Activated T-cell treated with anti-CD3 and anti-CD28 coated beads, Interleukin-2, amount 50 U/mL, for 24 hours (primary cell): ENCODE measurements at regions not wholly inside any gene's neighbourhood (a gene's known extent, or its start where the extent isn't known, plus 50 kb on each side); places are given as distances from the start of the nearest gene placed in this dataset.

Experiments used
- DNase-seq: peaks from one replicate; pipeline ENCODE4 v3.0.0-alpha.2; 2020
- H3K27ac Mint-ChIP-seq: 2 replicates; pipeline ENCODE4 v1.8.0; 2020; ENCODE audit warnings: mild to moderate bottlenecking, mixed read lengths
- H3K27me3 Mint-ChIP-seq: 2 replicates; pipeline ENCODE4 v1.8.0; 2020; ENCODE audit warnings: mixed read lengths
- H3K36me3 Mint-ChIP-seq: 2 replicates; pipeline ENCODE4 v1.8.0; 2020; ENCODE audit warnings: low read depth, mixed read lengths
- H3K4me1 Mint-ChIP-seq: 2 replicates; pipeline ENCODE4 v1.8.0; 2020; ENCODE audit warnings: low read depth, mixed read lengths
- H3K4me3 Mint-ChIP-seq: 2 replicates; pipeline ENCODE4 v1.8.0; 2020; ENCODE audit warnings: mild to moderate bottlenecking, moderate library complexity, mixed read lengths
- H3K9me3 Mint-ChIP-seq: 2 replicates; pipeline ENCODE4 v1.8.0; 2020; ENCODE audit warnings: mixed read lengths

DNA sequence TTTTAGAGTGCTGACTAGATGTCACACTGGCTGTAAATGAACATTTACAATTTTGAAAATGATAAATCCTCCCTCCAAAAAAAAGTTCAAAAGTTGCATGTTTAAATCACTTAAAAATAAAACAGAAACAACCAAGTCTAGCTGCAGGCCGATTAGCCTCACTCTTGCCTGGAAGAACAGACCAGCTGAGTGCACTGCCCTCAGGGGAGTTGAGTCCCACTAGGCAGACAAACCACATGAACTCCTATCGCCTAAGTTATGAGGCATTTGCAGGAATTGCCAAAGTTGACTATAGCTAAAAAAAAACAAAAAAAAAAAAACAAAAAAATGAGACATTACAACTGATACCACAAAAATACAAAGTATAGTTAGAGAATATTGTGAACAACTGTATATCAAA, 510.0 kb downstream of the ANKRD7 start:
- H3K36me3 Mint-ChIP-seq = no peaks in the 10 kb centered on the region
- H3K9me3 Mint-ChIP-seq = peaks cover 7% of the 10 kb centered on the region
- H3K27ac Mint-ChIP-seq = no peak overlapping the region
- no peaks in the 10 kb centered on the region for H3K4me1 Mint-ChIP-seq
- no peaks in the 10 kb centered on the region for H3K27me3 Mint-ChIP-seq
- DNase-seq = no peak
- H3K4me3 Mint-ChIP-seq = no peak overlapping the region

GRCh38 chr7:118735441-118735840, 510.9 kb downstream of the ANKRD7 start:
- no peak for DNase-seq
- Mint-ChIP-seq H3K36me3 (no peaks in the 10 kb centered on the region), H3K9me3 (peaks cover 7% of the 10 kb centered on the region), H3K4me1 (no peaks in the 10 kb centered on the region), H3K4me3 (no peak overlapping the region), H3K27me3 (no peaks in the 10 kb centered on the region), H3K27ac (no peak overlapping the region)

GRCh38 chr7:118737935-118738334, 513.4 kb downstream of the ANKRD7 start:
- no peak overlapping the region for H3K4me3 Mint-ChIP-seq
- H3K36me3 Mint-ChIP-seq = no peaks in the 10 kb centered on the region
- H3K4me1 Mint-ChIP-seq = no peaks in the 10 kb centered on the region
- no peaks in the 10 kb centered on the region for H3K27me3 Mint-ChIP-seq
- no peak for DNase-seq
- H3K27ac Mint-ChIP-seq = no peak overlapping the region
- peaks cover 7% of the 10 kb centered on the region for H3K9me3 Mint-ChIP-seq

DNA sequence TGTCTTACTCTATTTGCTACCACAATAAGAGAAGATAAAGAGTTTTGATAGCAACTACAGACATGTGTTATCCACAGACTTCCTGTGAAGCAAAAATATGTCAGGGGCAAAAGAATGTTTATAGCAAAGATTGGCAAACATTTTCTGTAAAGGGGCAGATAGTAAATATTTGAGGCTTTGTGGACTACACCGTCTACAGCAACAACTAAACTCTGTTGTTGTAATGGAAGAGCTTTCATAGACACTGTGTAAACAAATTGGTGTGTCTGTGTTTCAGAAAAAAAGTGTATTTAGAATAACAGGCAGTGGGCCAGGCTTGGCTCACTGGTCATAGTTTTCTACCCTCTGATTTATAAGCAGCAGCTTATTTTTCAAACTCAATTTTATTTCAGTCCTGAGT, 521.4 kb downstream of the ANKRD7 start:
- DNase-seq = no peak

GRCh38 chr7:118747473-118747872, 523.0 kb downstream of the ANKRD7 start:
- Mint-ChIP-seq H3K27me3 (no peaks in the 10 kb centered on the region), H3K4me1 (no peaks in the 10 kb centered on the region), H3K36me3 (no peaks in the 10 kb centered on the region), H3K4me3 (no peak overlapping the region), H3K9me3 (peaks cover 13% of the 10 kb centered on the region), H3K27ac (no peak overlapping the region)
- DNase-seq = no peak

More for the DNA sequence above, 521.4 kb downstream of the ANKRD7 start:
- Mint-ChIP-seq H3K36me3 (no peaks in the 10 kb centered on the region), H3K4me1 (no peaks in the 10 kb centered on the region), H3K9me3 (peaks cover 13% of the 10 kb centered on the region), H3K4me3 (no peak overlapping the region), H3K27ac (no peak overlapping the region), H3K27me3 (no peaks in the 10 kb centered on the region)

DNA sequence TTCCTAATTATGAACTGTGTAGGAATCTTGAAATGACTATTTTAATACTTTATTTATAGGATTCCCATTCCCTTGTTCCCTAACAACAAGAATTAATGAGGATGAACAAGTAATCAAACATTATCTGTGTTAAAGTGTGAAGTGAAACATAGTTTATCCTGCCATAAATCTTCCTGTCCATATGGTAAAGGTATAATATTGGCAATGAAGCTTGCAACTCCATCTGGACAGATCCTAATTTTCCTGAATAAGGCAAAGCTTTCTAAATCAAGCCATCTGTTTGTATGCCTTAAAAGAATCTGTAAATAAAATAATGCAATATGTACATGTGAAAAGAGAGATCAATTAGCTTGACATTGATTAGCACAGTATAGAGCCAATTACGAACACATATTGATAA, 529.0 kb downstream of the ANKRD7 start:
- H3K4me3 Mint-ChIP-seq = no peak overlapping the region
- no peak for DNase-seq
- no peaks in the 10 kb centered on the region for H3K36me3 Mint-ChIP-seq
- H3K27ac Mint-ChIP-seq = no peak overlapping the region
- no peaks in the 10 kb centered on the region for H3K27me3 Mint-ChIP-seq
- no peaks in the 10 kb centered on the region for H3K4me1 Mint-ChIP-seq
- peaks cover 5% of the 10 kb centered on the region for H3K9me3 Mint-ChIP-seq

DNA sequence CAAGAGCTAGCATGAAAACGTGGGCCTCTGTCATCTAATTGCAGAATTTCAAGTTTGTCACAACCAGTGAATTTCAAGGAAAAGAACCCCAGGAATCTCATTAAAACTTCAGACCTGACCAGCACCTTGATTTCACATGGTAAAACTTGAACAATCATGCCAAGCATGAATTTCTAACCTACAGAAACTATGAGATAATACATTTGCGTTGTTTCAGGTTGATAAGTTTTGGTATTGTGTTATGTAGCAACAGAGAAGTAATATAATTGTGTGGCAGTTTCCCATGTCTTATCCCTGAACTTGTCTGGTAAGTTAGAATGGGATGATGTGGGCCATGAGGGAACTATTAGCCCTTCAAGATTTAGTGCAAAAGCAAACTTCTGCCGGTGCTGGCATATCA, 530.1 kb downstream of the ANKRD7 start:
- peaks cover 5% of the 10 kb centered on the region for H3K9me3 Mint-ChIP-seq
- H3K27me3 Mint-ChIP-seq = no peaks in the 10 kb centered on the region
- no peak overlapping the region for H3K27ac Mint-ChIP-seq
- no peak overlapping the region for H3K4me3 Mint-ChIP-seq
- no peaks in the 10 kb centered on the region for H3K36me3 Mint-ChIP-seq
- no peaks in the 10 kb centered on the region for H3K4me1 Mint-ChIP-seq
- no peak for DNase-seq

- Mint-ChIP-seq H3K27ac (no peak overlapping the region), H3K27me3 (no peaks in the 10 kb centered on the region), H3K9me3 (peaks cover 5% of the 10 kb centered on the region), H3K4me3 (no peak overlapping the region), H3K36me3 (no peaks in the 10 kb centered on the region), H3K4me1 (no peaks in the 10 kb centered on the region)
- no peak for DNase-seq
Observed at GRCh38 chr7:118755067-118755625, 530.6 kb downstream of the ANKRD7 start.

DNA sequence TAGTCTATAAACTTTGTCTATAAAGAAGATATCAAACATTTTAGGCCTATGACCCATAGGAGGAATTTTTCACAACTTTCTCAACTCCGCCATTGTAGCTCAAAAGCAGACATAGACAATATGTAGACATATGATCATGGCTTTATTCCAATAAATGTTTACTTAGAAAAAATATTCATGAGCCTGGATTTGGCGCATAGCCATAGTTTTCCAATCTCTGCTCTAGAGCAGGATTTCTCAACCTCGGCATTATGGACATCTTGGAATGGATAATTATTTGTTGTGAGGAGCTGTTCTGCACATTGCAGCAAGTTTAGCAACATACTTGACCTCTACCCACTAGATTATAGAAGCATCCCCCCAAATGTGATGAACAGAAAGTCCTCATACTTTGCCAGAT, 532.6 kb downstream of the ANKRD7 start:
- Mint-ChIP-seq H3K4me3 (no peak overlapping the region), H3K27ac (no peak overlapping the region), H3K36me3 (no peaks in the 10 kb centered on the region), H3K4me1 (no peaks in the 10 kb centered on the region), H3K27me3 (no peaks in the 10 kb centered on the region), H3K9me3 (peaks cover 6% of the 10 kb centered on the region)
- no peak for DNase-seq

DNA sequence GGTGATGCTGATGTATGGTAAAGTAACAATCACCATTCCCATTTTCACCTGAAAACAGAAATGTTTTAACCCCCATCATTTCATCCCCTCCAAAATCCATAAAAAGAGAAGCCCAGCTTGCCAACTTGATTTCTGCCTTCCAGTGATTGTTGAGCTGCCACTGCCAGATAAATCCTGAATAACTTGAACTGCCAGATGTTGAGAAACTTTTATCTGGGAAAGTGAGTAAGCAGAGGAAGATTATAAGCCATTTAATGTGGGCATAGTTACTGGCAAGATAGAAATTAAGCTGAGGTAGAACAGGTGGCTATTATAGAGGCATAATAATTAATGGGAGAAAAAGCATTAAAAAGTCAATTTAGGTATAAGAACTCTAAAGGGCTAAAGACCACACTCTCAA, 534.1 kb downstream of the ANKRD7 start:
- H3K4me3 Mint-ChIP-seq = no peak overlapping the region
- H3K36me3 Mint-ChIP-seq = no peaks in the 10 kb centered on the region
- no peak overlapping the region for H3K27ac Mint-ChIP-seq
- no peaks in the 10 kb centered on the region for H3K27me3 Mint-ChIP-seq
- H3K9me3 Mint-ChIP-seq = peaks cover 6% of the 10 kb centered on the region
- DNase-seq = no peak
- no peaks in the 10 kb centered on the region for H3K4me1 Mint-ChIP-seq

- no peak overlapping the region for H3K27ac Mint-ChIP-seq
- H3K36me3 Mint-ChIP-seq = no peaks in the 10 kb centered on the region
- H3K4me3 Mint-ChIP-seq = no peak overlapping the region
- no peaks in the 10 kb centered on the region for H3K27me3 Mint-ChIP-seq
- H3K9me3 Mint-ChIP-seq = peaks cover 3% of the 10 kb centered on the region
- no peak for DNase-seq
- no peaks in the 10 kb centered on the region for H3K4me1 Mint-ChIP-seq
Observed at GRCh38 chr7:118759921-118760320, 535.4 kb downstream of the ANKRD7 start.

- Mint-ChIP-seq H3K4me3 (no peak overlapping the region), H3K27ac (no peak overlapping the region)
Observed at GRCh38 chr7:118762451-118762850, 537.9 kb downstream of the ANKRD7 start.

GRCh38 chr7:118764221-118764620, 539.7 kb downstream of the ANKRD7 start:
- Mint-ChIP-seq H3K4me3 (no peak overlapping the region), H3K36me3 (no peaks in the 10 kb centered on the region), H3K27me3 (no peaks in the 10 kb centered on the region), H3K4me1 (no peaks in the 10 kb centered on the region), H3K9me3 (peaks cover 3% of the 10 kb centered on the region), H3K27ac (no peak overlapping the region)
- no peak for DNase-seq

More at GRCh38 chr7:118762451-118762850, 537.9 kb downstream of the ANKRD7 start:
- DNase-seq = no peak
- no peaks in the 10 kb centered on the region for H3K36me3 Mint-ChIP-seq
- no peaks in the 10 kb centered on the region for H3K4me1 Mint-ChIP-seq
- H3K9me3 Mint-ChIP-seq = peaks cover 3% of the 10 kb centered on the region
- no peaks in the 10 kb centered on the region for H3K27me3 Mint-ChIP-seq

DNA sequence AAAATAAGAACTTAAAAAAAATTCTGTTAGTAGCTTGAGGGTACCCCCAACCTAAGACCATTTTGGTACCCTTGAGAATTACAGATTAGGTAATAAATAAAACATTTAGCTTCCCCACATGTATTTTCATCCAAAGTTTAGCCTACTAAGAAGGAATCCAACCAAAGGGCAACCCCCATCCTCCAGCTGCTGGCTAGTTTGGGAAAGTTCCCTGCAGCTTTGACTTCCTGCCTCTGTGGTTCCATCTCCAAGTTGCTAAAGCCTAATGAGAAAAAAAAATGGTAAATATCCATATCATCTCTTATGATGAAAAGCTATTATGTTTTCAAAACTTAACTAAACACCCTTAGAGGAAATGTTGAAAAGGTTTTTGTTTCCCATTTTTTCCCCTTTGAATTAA, 547.2 kb downstream of the ANKRD7 start:
- no peaks in the 10 kb centered on the region for H3K36me3 Mint-ChIP-seq
- no peak overlapping the region for H3K27ac Mint-ChIP-seq
- no peaks in the 10 kb centered on the region for H3K9me3 Mint-ChIP-seq
- H3K4me3 Mint-ChIP-seq = no peak overlapping the region
- H3K4me1 Mint-ChIP-seq = no peaks in the 10 kb centered on the region
- H3K27me3 Mint-ChIP-seq = no peaks in the 10 kb centered on the region
- DNase-seq = no peak

- no peaks in the 10 kb centered on the region for H3K4me1 Mint-ChIP-seq
- no peaks in the 10 kb centered on the region for H3K9me3 Mint-ChIP-seq
- H3K4me3 Mint-ChIP-seq = no peak overlapping the region
- no peaks in the 10 kb centered on the region for H3K36me3 Mint-ChIP-seq
- no peaks in the 10 kb centered on the region for H3K27me3 Mint-ChIP-seq
- no peak for DNase-seq
- H3K27ac Mint-ChIP-seq = no peak overlapping the region
Observed at GRCh38 chr7:118777308-118777707, 552.8 kb downstream of the ANKRD7 start.

DNA sequence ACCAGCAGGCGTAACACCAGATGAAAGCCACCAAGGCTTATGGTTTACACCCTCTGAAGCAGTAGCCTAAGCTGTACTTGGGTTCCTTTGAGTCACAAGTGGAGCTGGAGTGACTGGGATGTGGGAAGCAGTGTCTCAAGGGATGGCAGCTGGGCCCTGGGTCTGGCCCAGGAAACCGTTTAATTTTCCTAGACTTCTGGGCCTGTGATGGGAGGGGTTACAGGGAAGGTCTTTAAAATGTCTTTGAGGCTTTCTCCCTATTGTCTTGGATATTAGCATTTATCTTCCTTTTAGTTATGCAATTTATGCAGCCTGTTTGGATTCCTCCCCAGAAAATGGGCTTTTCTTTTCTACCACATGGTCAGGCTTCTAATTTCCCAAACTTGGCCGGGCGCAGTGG, 568.2 kb downstream of the ANKRD7 start:
- no peaks in the 10 kb centered on the region for H3K4me1 Mint-ChIP-seq
- no peaks in the 10 kb centered on the region for H3K9me3 Mint-ChIP-seq
- H3K27ac Mint-ChIP-seq = no peak overlapping the region
- H3K36me3 Mint-ChIP-seq = no peaks in the 10 kb centered on the region
- H3K27me3 Mint-ChIP-seq = no peaks in the 10 kb centered on the region
- H3K4me3 Mint-ChIP-seq = no peak overlapping the region
- no peak for DNase-seq
